ENCODE measurements at regions not wholly inside any gene's neighbourhood (a gene's known extent, or its start where the extent isn't known, plus 50 kb on each side); places are given as distances from the start of the nearest gene placed in this dataset.

GRCh38 chr1:60904099-60904851 lies 178.1 kb upstream of the NFIA start:
- CTCF ChIA-PET = interaction anchor here (1.1 kb wide), 1 partner anchor 684 kb away, joined by 3 read pairs; no protein-coding TSS in a partner anchor
- Histone ChIP-seq H3K27me3 (replicated peaks; ENCODE audit: insufficient read depth, low read depth, low read length, poor library complexity) (no peaks in the 10 kb centered on the region), H3K4me3 (ENCODE audit: low read depth, low read length, poor library complexity, severe bottlenecking) (no peak overlapping the region), H3K36me3 (ENCODE audit: insufficient read depth, low read length, poor library complexity, severe bottlenecking) (no peaks in the 10 kb centered on the region), H3K27ac (ENCODE audit: low read depth, low read length, poor library complexity, severe bottlenecking) (peak overlapping the region; percentile 41), H3K9me3 (ENCODE audit: low read depth, low read length, poor library complexity, severe bottlenecking) (no peaks in the 10 kb centered on the region), H3K4me1 (ENCODE audit: insufficient read depth, low read length, poor library complexity, severe bottlenecking) (peaks cover 22% of the 10 kb centered on the region)
- POLR2A ChIA-PET (ENCODE audit: low non-redundant PET) = no interaction called here
- BruUV-seq (replicated peaks) = no TSS peak
- intact Hi-C loops (cut with micrococcal nuclease; ENCODE audit: unreplicated experiment) = no loop called here
- DNase-seq (ENCODE audit: low spot score) = peak; percentile 88
- no peak for TF ChIP-seq CTCF (conservative IDR thresholded peaks at IDR 0.05; ENCODE audit: low read depth, low read length)
- TF ChIP-seq EZH2 (IDR thresholded peaks at IDR 0.05; ENCODE audit: borderline replicate concordance, low read depth, low read length, poor library complexity, severe bottlenecking) = no peak

GRCh38 chr1:60903591-60903990 lies 178.8 kb upstream of the NFIA start:
- no peak overlapping the region for H3K27ac ChIP-seq (ENCODE audit: low read depth, low read length, poor library complexity, severe bottlenecking)
- no peak for TF ChIP-seq EZH2 (IDR thresholded peaks at IDR 0.05; ENCODE audit: borderline replicate concordance, low read depth, low read length, poor library complexity, severe bottlenecking)
- no peak for TF ChIP-seq CTCF (conservative IDR thresholded peaks at IDR 0.05; ENCODE audit: low read depth, low read length)
- BruUV-seq (replicated peaks) = no TSS peak
- H3K4me1 ChIP-seq (ENCODE audit: insufficient read depth, low read length, poor library complexity, severe bottlenecking) = peaks cover 22% of the 10 kb centered on the region
- H3K9me3 ChIP-seq (ENCODE audit: low read depth, low read length, poor library complexity, severe bottlenecking) = no peaks in the 10 kb centered on the region
- CTCF ChIA-PET = interaction anchor here (1.1 kb wide), 1 partner anchor 685 kb away, joined by 3 read pairs; no protein-coding TSS in a partner anchor
- H3K4me3 ChIP-seq (ENCODE audit: low read depth, low read length, poor library complexity, severe bottlenecking) = no peak overlapping the region
- no peaks in the 10 kb centered on the region for H3K27me3 ChIP-seq (replicated peaks; ENCODE audit: insufficient read depth, low read depth, low read length, poor library complexity)
- DNase-seq (ENCODE audit: low spot score) = peak; percentile 33
- intact Hi-C loops (cut with micrococcal nuclease; ENCODE audit: unreplicated experiment) = no loop called here
- no peaks in the 10 kb centered on the region for H3K36me3 ChIP-seq (ENCODE audit: insufficient read depth, low read length, poor library complexity, severe bottlenecking)
- POLR2A ChIA-PET (ENCODE audit: low non-redundant PET) = no interaction called here

GRCh38 chr1:60899464-60899863 lies 182.9 kb upstream of the NFIA start:
- Histone ChIP-seq H3K4me3 (ENCODE audit: low read depth, low read length, poor library complexity, severe bottlenecking) (no peak overlapping the region), H3K9me3 (ENCODE audit: low read depth, low read length, poor library complexity, severe bottlenecking) (no peaks in the 10 kb centered on the region), H3K4me1 (ENCODE audit: insufficient read depth, low read length, poor library complexity, severe bottlenecking) (peaks cover 15% of the 10 kb centered on the region), H3K27ac (ENCODE audit: low read depth, low read length, poor library complexity, severe bottlenecking) (no peak overlapping the region), H3K27me3 (replicated peaks; ENCODE audit: insufficient read depth, low read depth, low read length, poor library complexity) (no peaks in the 10 kb centered on the region), H3K36me3 (ENCODE audit: insufficient read depth, low read length, poor library complexity, severe bottlenecking) (no peaks in the 10 kb centered on the region)
- DNase-seq (ENCODE audit: low spot score) = no peak
- intact Hi-C loops (cut with micrococcal nuclease; ENCODE audit: unreplicated experiment) = no loop called here
- TF ChIP-seq CTCF (conservative IDR thresholded peaks at IDR 0.05; ENCODE audit: low read depth, low read length) = no peak
- TF ChIP-seq EZH2 (IDR thresholded peaks at IDR 0.05; ENCODE audit: borderline replicate concordance, low read depth, low read length, poor library complexity, severe bottlenecking) = no peak
- ChIA-PET CTCF (interaction anchor here (0.7 kb wide), 1 partner anchor 21 kb away, joined by 5 read pairs; no protein-coding TSS in a partner anchor), POLR2A (ENCODE audit: low non-redundant PET) (no interaction called here)
- no TSS peak for BruUV-seq (replicated peaks)

All from A673 (cell line).